PC-9 (cell line): ENCODE measurements at regions not wholly inside any gene's neighbourhood (a gene's known extent, or its start where the extent isn't known, plus 50 kb on each side); places are given as distances from the start of the nearest gene placed in this dataset.

Source experiments
- EZH2 ChIP-seq: fragments of 200-600 bp; sonication (generic); IDR thresholded peaks from 2 replicates; pipeline ENCODE4 v1.8.0; 2017; ENCODE audit warnings: antibody characterized with exemption, low read depth
- TF ChIP-seq, protein P1 (sequence below): fragments of 200-600 bp; sonication (generic); conservative IDR thresholded peaks from 2 replicates; pipeline ENCODE4 v1.6.1; 2017; ENCODE audit warnings: mixed run types, antibody characterized with exemption, mild to moderate bottlenecking, moderate library complexity

- TF ChIP-seq, protein P1, sequence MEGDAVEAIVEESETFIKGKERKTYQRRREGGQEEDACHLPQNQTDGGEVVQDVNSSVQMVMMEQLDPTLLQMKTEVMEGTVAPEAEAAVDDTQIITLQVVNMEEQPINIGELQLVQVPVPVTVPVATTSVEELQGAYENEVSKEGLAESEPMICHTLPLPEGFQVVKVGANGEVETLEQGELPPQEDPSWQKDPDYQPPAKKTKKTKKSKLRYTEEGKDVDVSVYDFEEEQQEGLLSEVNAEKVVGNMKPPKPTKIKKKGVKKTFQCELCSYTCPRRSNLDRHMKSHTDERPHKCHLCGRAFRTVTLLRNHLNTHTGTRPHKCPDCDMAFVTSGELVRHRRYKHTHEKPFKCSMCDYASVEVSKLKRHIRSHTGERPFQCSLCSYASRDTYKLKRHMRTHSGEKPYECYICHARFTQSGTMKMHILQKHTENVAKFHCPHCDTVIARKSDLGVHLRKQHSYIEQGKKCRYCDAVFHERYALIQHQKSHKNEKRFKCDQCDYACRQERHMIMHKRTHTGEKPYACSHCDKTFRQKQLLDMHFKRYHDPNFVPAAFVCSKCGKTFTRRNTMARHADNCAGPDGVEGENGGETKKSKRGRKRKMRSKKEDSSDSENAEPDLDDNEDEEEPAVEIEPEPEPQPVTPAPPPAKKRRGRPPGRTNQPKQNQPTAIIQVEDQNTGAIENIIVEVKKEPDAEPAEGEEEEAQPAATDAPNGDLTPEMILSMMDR: no peak
- TF ChIP-seq EZH2: no peak
Observed at GRCh38 chr9:17064558-17064957, 70.3 kb upstream of the CNTLN start.
